Thoracic aorta (tissue), 2 donors: ENCODE measurements at regions not wholly inside any gene's neighbourhood (a gene's known extent, or its start where the extent isn't known, plus 50 kb on each side); places are given as distances from the start of the nearest gene placed in this dataset.

ENCODE experiments used
- ATAC-seq: fragments of 150-250 bp; one replicate; pipeline ENCODE4 v1.8.0; 2017; ENCODE audit warnings: low read depth; ENCODE audit not compliant: insufficient number of reproducible peaks, low FRiP score
- DNase-seq: peaks from one replicate; pipeline ENCODE4 v3.0.0-alpha.2; 2020; ENCODE audit warnings: low spot score
- H3K27ac ChIP-seq, 2 donors: fragments of 200-600 bp; sonication (generic); 1 replicate in 1 of 2; 2 replicates in 1 of 2; pipeline ENCODE4 v1.5.1; 2016; ENCODE audit warnings: mild to moderate bottlenecking in 2 of 2, moderate library complexity in 2 of 2
- H3K27me3 ChIP-seq: fragments of 200-600 bp; sonication (generic); replicated peaks from 2 replicates; pipeline ENCODE4 v1.6.0; 2016; ENCODE audit warnings: mild to moderate bottlenecking; ENCODE audit not compliant: insufficient read depth
- H3K36me3 ChIP-seq: fragments of 200-600 bp; sonication (generic); one replicate; pipeline ENCODE4 v1.5.1; 2016
- H3K4me1 ChIP-seq, 2 donors: fragments of 200-600 bp; sonication (generic); 1 replicate in 1 of 2; 2 replicates in 1 of 2; pipeline versions ENCODE4 v1.5.1 to v1.6.0; 2016; ENCODE audit warnings: low read depth in 2 of 2, mild to moderate bottlenecking in 1 of 2; ENCODE audit not compliant: control insufficient read depth in 1 of 2
- H3K4me3 ChIP-seq: fragments of 200-600 bp; sonication (generic); 2 replicates; pipeline ENCODE4 v1.5.1; 2016; ENCODE audit warnings: mild to moderate bottlenecking
- H3K9me3 ChIP-seq: fragments of 200-600 bp; sonication (generic); 2 replicates; pipeline ENCODE4 v1.5.1; 2016
- CTCF ChIP-seq: fragments of 200-600 bp; sonication (generic); IDR thresholded peaks from one replicate; pipeline ENCODE4 v1.5.1; 2019; ENCODE audit warnings: antibody characterized with exemption

- Histone ChIP-seq H3K27ac (no peak overlapping the region), H3K4me3 (no peak overlapping the region), H3K4me1 (no peaks in the 10 kb centered on the region), H3K9me3 (no peaks in the 10 kb centered on the region), H3K36me3 (no peaks in the 10 kb centered on the region), H3K27me3 (no peaks in the 10 kb centered on the region)
- DNase-seq (no peak), ATAC-seq (no peak)
- TF ChIP-seq CTCF = no peak
These were observed 138.4 kb upstream of the STXBP5 start for GRCh38 chr6:147065786-147066185.

- no peaks in the 10 kb centered on the region for H3K36me3 ChIP-seq
- H3K27me3 ChIP-seq = no peaks in the 10 kb centered on the region
- no peak for ATAC-seq
These were observed 137.0 kb upstream of the STXBP5 start for GRCh38 chr6:147067184-147067583.

GRCh38 chr6:147071776-147072175, 132.4 kb upstream of the STXBP5 start:
- no peak overlapping the region for H3K27ac ChIP-seq
- H3K36me3 ChIP-seq = no peaks in the 10 kb centered on the region
- no peak for TF ChIP-seq CTCF

More at GRCh38 chr6:147067184-147067583, 137.0 kb upstream of the STXBP5 start:
- no peak overlapping the region for H3K4me3 ChIP-seq
- H3K27ac ChIP-seq = no peak overlapping the region
- no peaks in the 10 kb centered on the region for H3K9me3 ChIP-seq
- no peaks in the 10 kb centered on the region for H3K4me1 ChIP-seq
- TF ChIP-seq CTCF = no peak
- no peak for DNase-seq

GRCh38 chr6:147075381-147075780, 128.8 kb upstream of the STXBP5 start:
- TF ChIP-seq CTCF = no peak
- no peak overlapping the region for H3K27ac ChIP-seq
- no peak for DNase-seq
- no peaks in the 10 kb centered on the region for H3K9me3 ChIP-seq
- no peaks in the 10 kb centered on the region for H3K27me3 ChIP-seq
- no peaks in the 10 kb centered on the region for H3K4me1 ChIP-seq
- no peaks in the 10 kb centered on the region for H3K36me3 ChIP-seq
- ATAC-seq = no peak
- no peak overlapping the region for H3K4me3 ChIP-seq

More at GRCh38 chr6:147071776-147072175, 132.4 kb upstream of the STXBP5 start:
- no peak for ATAC-seq
- Histone ChIP-seq H3K4me3 (no peak overlapping the region), H3K9me3 (no peaks in the 10 kb centered on the region), H3K27me3 (no peaks in the 10 kb centered on the region), H3K4me1 (no peaks in the 10 kb centered on the region)
- no peak for DNase-seq

GRCh38 chr6:147077251-147077650, 127.0 kb upstream of the STXBP5 start:
- Histone ChIP-seq H3K9me3 (no peaks in the 10 kb centered on the region), H3K27ac (no peak overlapping the region), H3K4me3 (no peak overlapping the region), H3K36me3 (no peaks in the 10 kb centered on the region), H3K4me1 (no peaks in the 10 kb centered on the region), H3K27me3 (no peaks in the 10 kb centered on the region)
- TF ChIP-seq CTCF = no peak
- ATAC-seq (no peak), DNase-seq (no peak)
